Right lobe of liver (tissue), 4 donors: ENCODE measurements at regions not wholly inside any gene's neighbourhood (a gene's known extent, or its start where the extent isn't known, plus 50 kb on each side); places are given as distances from the start of the nearest gene placed in this dataset.

ENCODE experiments used
- POLR2A ChIP-seq: fragments of 450-650 bp; IDR thresholded peaks from one replicate; pipeline ENCODE4 v1.6.1; 2017; ENCODE audit warnings: antibody characterized with exemption, mild to moderate bottlenecking
- TF ChIP-seq, protein P1 (sequence below), 4 donors: fragments of 200-600 bp in 3 of 4; fragments of 450-650 bp in 1 of 4; IDR thresholded peaks; one replicate each; pipeline versions ENCODE4 v1.5.1 to v1.8.0; 2016 to 2022; ENCODE audit warnings: antibody characterized with exemption in 4 of 4, mild to moderate bottlenecking in 2 of 4
- donor health status: DM: no; HTN: no; CAD: no.
- donor health status: DM: no; HTN: no; CAD: no.
- donor health status: DM: no; HTN: yes; CAD: no.

DNA sequence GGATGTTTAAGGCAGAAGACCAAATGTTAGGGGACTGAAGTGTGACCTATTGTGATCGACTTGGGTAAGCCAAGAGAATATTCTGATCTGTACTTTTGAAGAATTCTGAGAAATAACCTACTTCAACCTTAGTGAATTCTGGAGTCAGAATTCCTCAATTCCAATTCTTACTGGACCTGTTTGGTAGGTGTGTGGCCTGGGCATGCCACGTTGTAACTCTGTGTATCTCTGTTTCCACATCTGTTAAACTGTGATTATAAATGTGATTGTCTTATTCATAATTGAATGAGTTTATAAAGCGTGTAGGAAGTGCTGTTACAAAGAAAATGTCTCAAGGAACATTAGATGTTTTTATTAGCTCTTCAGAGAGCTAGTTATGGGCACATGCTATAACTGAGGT lies 64.5 kb downstream of the TUSC1 start:
- TF ChIP-seq, protein P1, sequence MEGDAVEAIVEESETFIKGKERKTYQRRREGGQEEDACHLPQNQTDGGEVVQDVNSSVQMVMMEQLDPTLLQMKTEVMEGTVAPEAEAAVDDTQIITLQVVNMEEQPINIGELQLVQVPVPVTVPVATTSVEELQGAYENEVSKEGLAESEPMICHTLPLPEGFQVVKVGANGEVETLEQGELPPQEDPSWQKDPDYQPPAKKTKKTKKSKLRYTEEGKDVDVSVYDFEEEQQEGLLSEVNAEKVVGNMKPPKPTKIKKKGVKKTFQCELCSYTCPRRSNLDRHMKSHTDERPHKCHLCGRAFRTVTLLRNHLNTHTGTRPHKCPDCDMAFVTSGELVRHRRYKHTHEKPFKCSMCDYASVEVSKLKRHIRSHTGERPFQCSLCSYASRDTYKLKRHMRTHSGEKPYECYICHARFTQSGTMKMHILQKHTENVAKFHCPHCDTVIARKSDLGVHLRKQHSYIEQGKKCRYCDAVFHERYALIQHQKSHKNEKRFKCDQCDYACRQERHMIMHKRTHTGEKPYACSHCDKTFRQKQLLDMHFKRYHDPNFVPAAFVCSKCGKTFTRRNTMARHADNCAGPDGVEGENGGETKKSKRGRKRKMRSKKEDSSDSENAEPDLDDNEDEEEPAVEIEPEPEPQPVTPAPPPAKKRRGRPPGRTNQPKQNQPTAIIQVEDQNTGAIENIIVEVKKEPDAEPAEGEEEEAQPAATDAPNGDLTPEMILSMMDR (IDR thresholded peaks at IDR 0.05): no peak
- no peak for TF ChIP-seq POLR2A
